DMS79 (cell line): ENCODE measurements at regions not wholly inside any gene's neighbourhood (a gene's known extent, or its start where the extent isn't known, plus 50 kb on each side); places are given as distances from the start of the nearest gene placed in this dataset.
"Not testable (repeated sequence)": the region's sequence is repeated elsewhere in the genome, so short reads cannot be mapped to it uniquely, and the experiment has no call there.

Source experiments
- DNase-seq: peaks from one replicate; lab custom pipeline; 2025; lab: John Stamatoyannopoulos, UW

- peak; percentile 4 for DNase-seq
Observed at GRCh38 chr5:94102849-94103248, 361.4 kb upstream of the POU5F2 start.

GRCh38 chr5:94097384-94097783 lies 356.0 kb upstream of the POU5F2 start:
- DNase-seq, result not testable (repeated sequence)

GRCh38 chr5:94094793-94095441 lies 353.5 kb upstream of the POU5F2 start:
- DNase-seq, result no peak

GRCh38 chr5:94093300-94093699 lies 351.9 kb upstream of the POU5F2 start:
- DNase-seq, result no peak

GRCh38 chr5:94086635-94087034 lies 345.2 kb upstream of the POU5F2 start:
- not testable (repeated sequence) for DNase-seq

- no peak for DNase-seq
Observed at GRCh38 chr5:94086194-94086593, 344.8 kb upstream of the POU5F2 start.

GRCh38 chr5:94082405-94082804 lies 341.0 kb upstream of the POU5F2 start:
- peak; percentile 76 for DNase-seq

- no peak for DNase-seq
Observed at GRCh38 chr5:94081088-94081487, 339.7 kb upstream of the POU5F2 start.

GRCh38 chr5:94080390-94080789 lies 339.0 kb upstream of the POU5F2 start:
- no peak for DNase-seq

- DNase-seq, result no peak
Observed at GRCh38 chr5:94072116-94072515, 330.7 kb upstream of the POU5F2 start.

- DNase-seq, result no peak
Observed at GRCh38 chr5:94066437-94067207, 325.2 kb upstream of the POU5F2 start.

GRCh38 chr5:94064025-94064424 lies 322.6 kb upstream of the POU5F2 start:
- no peak for DNase-seq

GRCh38 chr5:94057655-94058054 lies 316.3 kb upstream of the POU5F2 start:
- DNase-seq, result no peak

- DNase-seq, result no peak
Observed at GRCh38 chr5:94057217-94057616, 315.8 kb upstream of the POU5F2 start.

- not testable (repeated sequence) for DNase-seq
Observed at GRCh38 chr5:94049307-94049922, 308.0 kb upstream of the POU5F2 start.

- no peak for DNase-seq
Observed at GRCh38 chr5:94045839-94046782, 304.7 kb upstream of the POU5F2 start.

- no peak for DNase-seq
Observed at GRCh38 chr5:94043311-94043710, 301.9 kb upstream of the POU5F2 start.

GRCh38 chr5:94040591-94041148 lies 299.3 kb upstream of the POU5F2 start:
- DNase-seq, result no peak

GRCh38 chr5:94039101-94039500 lies 297.7 kb upstream of the POU5F2 start:
- no peak for DNase-seq

GRCh38 chr5:94031631-94032030 lies 290.2 kb upstream of the POU5F2 start:
- DNase-seq, result peak; percentile 60

GRCh38 chr5:94028001-94028400 lies 286.6 kb upstream of the POU5F2 start:
- DNase-seq, result peak; percentile 2

- no peak for DNase-seq
Observed at GRCh38 chr5:94027145-94027544, 285.7 kb upstream of the POU5F2 start.
